ENCODE measurements at regions not wholly inside any gene's neighbourhood (a gene's known extent, or its start where the extent isn't known, plus 50 kb on each side); places are given as distances from the start of the nearest gene placed in this dataset.

- TF ChIP-seq CTCF (IDR thresholded peaks at IDR 0.05) (no peak), ZFX (IDR thresholded peaks at IDR 0.05; ENCODE audit: borderline replicate concordance) (no peak)
Observed at GRCh38 chr2:239604861-239605260, 204.0 kb upstream of the HDAC4 start.

Data from 22Rv1 (cell line).